HCT116 (cell line): ENCODE measurements at regions not wholly inside any gene's neighbourhood (a gene's known extent, or its start where the extent isn't known, plus 50 kb on each side); places are given as distances from the start of the nearest gene placed in this dataset.
"Not testable (repeated sequence)": the region's sequence is repeated elsewhere in the genome, so short reads cannot be mapped to it uniquely, and the experiment has no call there.

Experiments used
- ATAC-seq: fragments of 200-7000 bp; cut with Tn5 transposase; 2 replicates; pipeline ENCODE4 v1.9.1; 2020; ENCODE audit warnings: mild to moderate bottlenecking, moderate library complexity
- BruUV-seq: library from RNA; stranded (reverse); fragments of 400-500 nt; replicated peaks from 2 replicates; lab custom pipeline; 2021; lab: Mats Ljungman, UMichigan
- CTCF ChIA-PET: fragments of 300-600 bp; sonication (Branson Sonifier 250); formaldehyde crosslinking; loops from one replicate; lab custom pipeline; 2021; ENCODE audit warnings: antibody characterized with exemption; lab: Charles Lee
- POLR2A ChIA-PET: fragments of 300-600, 350-600 bp; sonication (Branson Sonifier 250); formaldehyde crosslinking; loops from one replicate; lab custom pipeline; 2021; ENCODE audit warnings: antibody characterized with exemption; lab: Charles Lee
- RAD21 ChIA-PET, 2 experiments: fragments of 300-600 bp; sonication (Branson Sonifier 250); formaldehyde crosslinking; loops; one replicate each; lab custom pipeline; 2023; ENCODE audit warnings: low total read pairs in 2 of 2; ENCODE audit not compliant: uncharacterized antibody in 2 of 2, unreplicated experiment in 2 of 2, low non-redundant PET in 1 of 2; lab: Charles Lee
- DNase-seq: peaks from one replicate; pipeline ENCODE4 v3.0.0-alpha.2; 2010; ENCODE audit warnings: low read depth, low spot score
- H2AFZ ChIP-seq: fragments of 200-600 bp; shearing (Covaris generic), sonication (generic); 2 replicates; pipeline ENCODE4 v1.6.1; 2017; ENCODE audit warnings: low read depth, mixed run types, mixed read lengths, antibody characterized with exemption, low read length; ENCODE audit not compliant: poor library complexity, severe bottlenecking
- H3K27ac ChIP-seq: 2 replicates; pipeline ENCODE4 v1.5.1; 2012; ENCODE audit warnings: low read depth, low read length
- H3K27me3 ChIP-seq: fragments of 200-600 bp; sonication (generic); 2 replicates; pipeline ENCODE4 v1.6.1; 2016; ENCODE audit warnings: mixed run types, low read length, mixed read lengths; ENCODE audit not compliant: insufficient read depth
- H3K36me3 ChIP-seq, 2 experiments: fragments of 200-500 bp in 1 of 2; fragments of 200-600 bp in 1 of 2; sonication (Bioruptor generic) in 1 of 2; sonication (generic) in 1 of 2; 2 replicates each; pipeline versions ENCODE4 v1.5.1 to v1.6.1; 2014 to 2016; ENCODE audit warnings: low read length in 2 of 2, inconsistent platforms in 1 of 2, mixed read lengths in 1 of 2, mixed run types in 1 of 2; ENCODE audit not compliant: insufficient read depth in 2 of 2, control insufficient read depth in 1 of 2
- H3K4me1 ChIP-seq, 2 experiments: fragments of 200-600 bp in 1 of 2; sonication (generic) in 1 of 2; 2 replicates each; pipeline versions ENCODE4 v1.5.1 to v1.6.1; 2012 to 2017; ENCODE audit warnings: low read length in 2 of 2, inconsistent platforms in 1 of 2, mild to moderate bottlenecking in 1 of 2, mixed read lengths in 1 of 2, mixed run types in 1 of 2, moderate library complexity in 1 of 2; ENCODE audit not compliant: insufficient read depth in 2 of 2, control insufficient read depth in 1 of 2
- H3K4me2 ChIP-seq: fragments of 200-600 bp; sonication (generic); 2 replicates; pipeline ENCODE4 v1.6.1; 2017; ENCODE audit warnings: mixed run types, low read length, mixed read lengths
- H3K4me3 ChIP-seq, 2 experiments: fragments of 200-600 bp in 1 of 2; sonication (generic) in 1 of 2; replicated peaks in 1 of 2; 2 replicates each; pipeline ENCODE4 v1.5.1; 2011 to 2016; ENCODE audit warnings: low read length in 2 of 2, control low read depth in 1 of 2, low read depth in 1 of 2, mild to moderate bottlenecking in 1 of 2, mixed read lengths in 1 of 2, mixed run types in 1 of 2
- H3K79me2 ChIP-seq: fragments of 200-600 bp; sonication (generic); 2 replicates; pipeline ENCODE4 v1.6.1; 2017; ENCODE audit warnings: mild to moderate bottlenecking, mixed run types, low read length, moderate library complexity, mixed read lengths; ENCODE audit not compliant: insufficient read depth
- H3K9ac ChIP-seq: fragments of 200-600 bp; sonication (generic); 2 replicates; pipeline ENCODE4 v1.6.1; 2016; ENCODE audit warnings: low read length, mixed read lengths
- H3K9me2 ChIP-seq: fragments of 200-600 bp; sonication (generic), shearing (Covaris generic); 2 replicates; pipeline ENCODE4 v1.6.1; 2017; ENCODE audit warnings: mixed run types, mild to moderate bottlenecking, moderate library complexity; ENCODE audit not compliant: insufficient read depth
- H3K9me3 ChIP-seq, 2 experiments: fragments of 200-500 bp in 1 of 2; fragments of 200-600 bp in 1 of 2; sonication (Bioruptor generic) in 1 of 2; sonication (generic) in 1 of 2; 2 replicates each; pipeline ENCODE4 v1.6.1; 2014 to 2017; ENCODE audit warnings: low read length in 2 of 2, mixed read lengths in 2 of 2, inconsistent platforms in 1 of 2, low read depth in 1 of 2, mild to moderate bottlenecking in 1 of 2, mixed run types in 1 of 2, moderate library complexity in 1 of 2; ENCODE audit not compliant: control insufficient read depth in 1 of 2, insufficient read depth in 1 of 2
- H4K20me1 ChIP-seq: fragments of 200-600 bp; sonication (generic), shearing (Covaris generic); 2 replicates; pipeline ENCODE4 v1.6.1; 2017; ENCODE audit warnings: mixed run types, mild to moderate bottlenecking, moderate library complexity; ENCODE audit not compliant: insufficient read depth
- CTCF ChIP-seq, 3 experiments: fragments of 200-600 bp in 1 of 3; sonication (generic) in 1 of 3; IDR thresholded peaks in 2 of 3; conservative IDR thresholded peaks in 1 of 3; 2 replicates each; pipeline ENCODE4 v1.5.1; 2012 to 2017; ENCODE audit warnings: low read depth in 2 of 3, low read length in 2 of 3, antibody characterized with exemption in 1 of 3, borderline replicate concordance in 1 of 3, control low read depth in 1 of 3, mild to moderate bottlenecking in 1 of 3, mixed read lengths in 1 of 3, mixed run types in 1 of 3, moderate library complexity in 1 of 3; ENCODE audit not compliant: insufficient read depth in 1 of 3
- EGR1 ChIP-seq: IDR thresholded peaks from 2 replicates; pipeline ENCODE4 v1.6.1; 2012; ENCODE audit warnings: low read depth
- EZH2phosphoT487 ChIP-seq: fragments of 200-600 bp; IDR thresholded peaks from 2 replicates; pipeline ENCODE4 v1.6.1; 2018; ENCODE audit warnings: antibody characterized with exemption, borderline replicate concordance
- FOSL1 ChIP-seq: IDR thresholded peaks from 2 replicates; pipeline ENCODE4 v1.6.1; 2012; ENCODE audit warnings: low read depth
- JUND ChIP-seq: IDR thresholded peaks from 2 replicates; pipeline ENCODE4 v1.6.1; 2012
- POLR2A ChIP-seq: IDR thresholded peaks from 2 replicates; pipeline ENCODE4 v1.7.0; 2011; ENCODE audit warnings: borderline replicate concordance; ENCODE audit not compliant: insufficient read depth, insufficient read length; ENCODE audit errors: extremely low read depth
- RAD21 ChIP-seq: IDR thresholded peaks from 2 replicates; pipeline ENCODE4 v1.6.1; 2012; ENCODE audit warnings: low read depth, mild to moderate bottlenecking
- SIN3A ChIP-seq: IDR thresholded peaks from 2 replicates; pipeline ENCODE4 v1.6.1; 2012; ENCODE audit warnings: low read depth
- TCF7L2 ChIP-seq: IDR thresholded peaks from 2 replicates; pipeline ENCODE4 v1.7.0; 2011; ENCODE audit warnings: borderline replicate concordance, inconsistent platforms; ENCODE audit not compliant: insufficient read depth, insufficient read length; ENCODE audit errors: extremely low read depth
- YY1 ChIP-seq: IDR thresholded peaks from 2 replicates; pipeline ENCODE4 v1.6.1; 2011; ENCODE audit warnings: low read length, low read depth, moderate library complexity, mild to moderate bottlenecking; ENCODE audit not compliant: insufficient replicate concordance; ENCODE audit errors: extremely low read depth
- ZFX ChIP-seq: fragments of 450-650 bp; IDR thresholded peaks from 2 replicates; pipeline ENCODE4 v1.6.1; 2017
- intact Hi-C: fragments of 100-400 bp; cut with micrococcal nuclease; formaldehyde crosslinking; loops from 2 replicates; pipeline ENCODE4 v1.10.0; 2022
- TF ChIP-seq, protein P1 (sequence below): IDR thresholded peaks from 2 replicates; pipeline ENCODE4 v1.6.1; 2012

DNA sequence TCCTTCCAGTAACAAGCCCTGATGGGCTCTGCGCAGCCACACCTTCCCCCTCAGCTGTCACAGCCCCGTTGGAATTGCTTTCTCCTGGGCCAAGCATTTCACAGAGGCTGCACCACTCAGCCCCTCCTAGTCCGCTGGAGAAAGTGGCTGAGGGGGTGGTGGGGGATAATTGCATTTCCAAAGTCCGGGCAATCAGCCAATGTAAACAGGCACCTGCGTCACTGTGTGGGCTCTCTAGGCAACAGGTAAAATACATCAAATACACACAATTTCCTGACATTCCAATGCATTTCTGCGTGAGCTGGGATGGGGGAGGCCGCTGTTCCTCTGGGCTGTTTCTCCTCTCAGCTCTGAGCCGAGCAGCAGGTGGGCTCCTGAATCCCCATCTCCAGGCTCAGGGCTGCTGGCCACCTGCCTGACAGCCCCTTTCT lies 281.1 kb downstream of the ADGRD1 start:
- Histone ChIP-seq H3K4me2 (0 out of 2 replicates have a peak overlapping the region, but pooled peaks have one; percentile 36), H3K4me1 (peaks cover 11 to 22% of the 10 kb centered on the region in 2 experiments; a peak in 3 of 4 replicates)
- H3K9me2 ChIP-seq, H4K20me1 ChIP-seq, CTCF ChIA-PET, DNase-seq, POLR2A ChIA-PET, H3K4me3 ChIP-seq, intact Hi-C loops, H3K79me2 ChIP-seq, H3K36me3 ChIP-seq, H3K9ac ChIP-seq, H2AFZ ChIP-seq, H3K27me3 ChIP-seq, H3K9me3 ChIP-seq, H3K27ac ChIP-seq, BruUV-seq, RAD21 ChIA-PET: not testable (repeated sequence)
- ATAC-seq = peak; percentile 68

DNA sequence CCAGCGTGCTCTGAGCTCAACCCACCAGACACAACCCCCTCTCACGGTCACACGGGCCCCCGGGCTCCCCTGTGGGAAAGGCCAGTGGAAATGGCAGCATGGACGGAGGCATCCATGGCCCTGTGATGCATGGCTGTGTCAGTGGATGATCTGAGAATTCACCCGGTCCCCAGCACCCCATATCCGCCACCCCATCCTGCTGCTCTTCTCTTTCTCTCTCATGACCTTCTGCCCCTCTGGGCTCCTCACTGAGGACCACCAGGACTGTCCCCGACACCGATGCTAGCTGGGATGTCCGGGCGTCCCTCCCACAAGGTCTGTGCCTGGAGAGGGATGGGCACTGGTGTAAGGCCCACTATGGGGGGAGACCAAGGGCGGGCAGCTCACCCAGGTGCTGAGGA lies 282.2 kb downstream of the ADGRD1 start:
- no peak for TF ChIP-seq TCF7L2
- TF ChIP-seq, protein P1, sequence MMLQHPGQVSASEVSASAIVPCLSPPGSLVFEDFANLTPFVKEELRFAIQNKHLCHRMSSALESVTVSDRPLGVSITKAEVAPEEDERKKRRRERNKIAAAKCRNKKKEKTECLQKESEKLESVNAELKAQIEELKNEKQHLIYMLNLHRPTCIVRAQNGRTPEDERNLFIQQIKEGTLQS = no peak
- no peak for TF ChIP-seq EGR1
- TF ChIP-seq RAD21 = no peak
- no peak for TF ChIP-seq EZH2phosphoT487
- no peak for TF ChIP-seq FOSL1
- no peak for TF ChIP-seq YY1
- TF ChIP-seq CTCF (IDR thresholded peaks at IDR 0.05 in 2 of 3, conservative IDR thresholded peaks at IDR 0.05 in 1 of 3; ENCODE audit: borderline replicate concordance in 1 of 3, insufficient read depth in 1 of 3, low read depth in 2 of 3, low read length in 2 of 3) = no peak
- TF ChIP-seq ZFX = no peak
- no peak for TF ChIP-seq POLR2A
- no peak for TF ChIP-seq SIN3A
- no peak for TF ChIP-seq JUND
- H2AFZ ChIP-seq = no peak overlapping the region
- no peaks in the 10 kb centered on the region for H3K36me3 ChIP-seq
- POLR2A ChIA-PET = no interaction called here
- no peak overlapping the region for H3K9ac ChIP-seq
- ATAC-seq (no peak), DNase-seq (no peak)
- H3K9me3 ChIP-seq = no peaks in the 10 kb centered on the region
- no peak overlapping the region for H3K27ac ChIP-seq
- H3K4me2 ChIP-seq = no peak overlapping the region
- no TSS peak for BruUV-seq
- H4K20me1 ChIP-seq = no peaks in the 10 kb centered on the region
- CTCF ChIA-PET = no interaction called here
- H3K4me3 ChIP-seq = no peak overlapping the region
- peaks cover 11 to 22% of the 10 kb centered on the region in 2 experiments; a peak in 3 of 4 replicates for H3K4me1 ChIP-seq
- H3K79me2 ChIP-seq = no peaks in the 10 kb centered on the region
- RAD21 ChIA-PET = no interaction called here
- no peaks in the 10 kb centered on the region for H3K9me2 ChIP-seq
- H3K27me3 ChIP-seq = no peaks in the 10 kb centered on the region
- intact Hi-C loops = no loop called here
